H1 (cell line): ENCODE measurements at regions not wholly inside any gene's neighbourhood (a gene's known extent, or its start where the extent isn't known, plus 50 kb on each side); places are given as distances from the start of the nearest gene placed in this dataset.

Source experiments
- E2F6 ChIP-seq: IDR thresholded peaks from 2 replicates; pipeline ENCODE4 v1.6.1; 2012; ENCODE audit warnings: inconsistent platforms
- NRF1 ChIP-seq: IDR thresholded peaks from 2 replicates; pipeline ENCODE4 v1.6.1; 2011; ENCODE audit warnings: mild to moderate bottlenecking, low read depth, low read length, improper control_type of control experiment
- RXRA ChIP-seq: IDR thresholded peaks from 2 replicates; pipeline ENCODE4 v1.6.1; 2011; ENCODE audit warnings: low read depth, mild to moderate bottlenecking, low read length, moderate library complexity; ENCODE audit not compliant: insufficient read depth
- SP1 ChIP-seq: IDR thresholded peaks from 2 replicates; pipeline ENCODE4 v1.6.1; 2011; ENCODE audit warnings: low read depth, low read length
- TBP ChIP-seq: IDR thresholded peaks from 2 replicates; pipeline ENCODE4 v1.6.1; 2011; ENCODE audit warnings: low read depth, low read length, improper control_type of control experiment
- TF ChIP-seq, protein P1 (sequence below): IDR thresholded peaks from 2 replicates; pipeline ENCODE4 v1.6.1; 2011; ENCODE audit warnings: low read depth, mild to moderate bottlenecking, low read length; ENCODE audit not compliant: insufficient read depth

- TF ChIP-seq, protein P1, sequence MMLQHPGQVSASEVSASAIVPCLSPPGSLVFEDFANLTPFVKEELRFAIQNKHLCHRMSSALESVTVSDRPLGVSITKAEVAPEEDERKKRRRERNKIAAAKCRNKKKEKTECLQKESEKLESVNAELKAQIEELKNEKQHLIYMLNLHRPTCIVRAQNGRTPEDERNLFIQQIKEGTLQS: no peak
- TF ChIP-seq NRF1 (no peak), E2F6 (no peak), RXRA (no peak), TBP (no peak), SP1 (no peak)
- TF ChIP-seq, all 59 proteins: peak for 0
These were observed 237.2 kb upstream of the ITM2A start (continued) for GRCh38 chrX:79604364-79604763.
